Adrenal gland (tissue), 5 donors: ENCODE measurements at regions not wholly inside any gene's neighbourhood (a gene's known extent, or its start where the extent isn't known, plus 50 kb on each side); places are given as distances from the start of the nearest gene placed in this dataset.

Source experiments
- CTCF ChIP-seq, 6 experiments: fragments of 450-650 bp in 4 of 6; fragments of 200-600 bp in 2 of 6; sonication (generic) in 1 of 6; IDR thresholded peaks; 1 replicate in 5 of 6; 2 replicates in 1 of 6; pipeline versions ENCODE4 v1.5.1 to v1.8.0; 2016 to 2021; ENCODE audit warnings: antibody characterized with exemption in 6 of 6, mild to moderate bottlenecking in 2 of 6, moderate library complexity in 1 of 6
- POLR2A ChIP-seq, 2 donors: fragments of 450-650 bp; IDR thresholded peaks; one replicate each; pipeline ENCODE4 v1.6.1; 2017; ENCODE audit warnings: antibody characterized with exemption in 2 of 2, mild to moderate bottlenecking in 2 of 2, moderate library complexity in 1 of 2
- donor health status: DM: no; HTN: no; CAD: no.

- TF ChIP-seq CTCF (IDR thresholded peaks at IDR 0.05) (no peak), POLR2A (IDR thresholded peaks at IDR 0.05) (no peak)
Observed at GRCh38 chr9:13478160-13478559, 198.7 kb upstream of the MPDZ start.
